Stimulated activated CD8-positive, alpha-beta memory T cell treated with anti-CD3 and anti-CD28 coated beads, Interleukin-15, amount 100 ng/mL, for 48 hours (primary cell): ENCODE measurements at regions not wholly inside any gene's neighbourhood (a gene's known extent, or its start where the extent isn't known, plus 50 kb on each side); places are given as distances from the start of the nearest gene placed in this dataset.
"Not testable (repeated sequence)": the region's sequence is repeated elsewhere in the genome, so short reads cannot be mapped to it uniquely, and the experiment has no call there.

Source experiments
- DNase-seq, 2 donors: peaks; one replicate each; pipeline ENCODE4 v3.0.0-alpha.2; 2020; ENCODE audit warnings: low read depth in 2 of 2

DNA sequence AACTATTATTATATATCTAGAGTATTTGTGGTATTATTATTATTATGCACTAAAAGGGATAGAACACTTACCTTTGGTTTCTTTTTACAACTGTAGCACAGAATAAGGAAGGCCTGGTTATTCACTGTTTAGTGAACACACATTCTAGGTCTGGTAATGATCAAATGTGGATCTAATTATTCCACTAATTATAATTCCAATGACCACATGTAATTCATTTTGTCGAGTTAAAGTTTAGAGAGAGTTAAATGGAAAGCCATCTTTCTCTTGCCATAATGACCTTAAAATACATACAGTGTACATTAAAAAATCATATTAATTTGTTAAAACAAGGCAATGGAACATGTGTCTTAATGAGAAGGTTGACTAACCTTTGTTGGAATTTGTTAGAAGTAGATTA is 147.8 kb downstream of the SEM1 start:
- DNase-seq: no peak

DNA sequence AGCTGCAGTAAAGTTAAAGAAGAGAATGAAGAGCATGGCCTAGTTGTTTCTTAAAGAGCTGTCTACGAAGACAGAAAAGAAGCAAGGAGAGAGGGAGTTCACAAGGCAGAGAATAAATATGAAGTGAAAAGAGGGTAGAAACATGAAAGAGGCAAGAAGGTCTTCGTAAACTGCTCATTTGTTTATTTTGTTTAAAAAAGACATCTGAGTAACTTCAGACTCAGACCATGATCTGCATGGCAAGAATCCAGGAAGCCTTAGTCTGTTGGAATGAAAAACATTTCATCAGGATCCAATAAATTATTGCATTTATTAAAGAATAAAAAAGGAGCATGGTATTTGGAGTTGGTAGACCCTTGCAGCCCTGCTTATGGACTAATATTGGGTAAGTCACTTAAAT is 151.1 kb downstream of the SEM1 start:
- DNase-seq: no peak

DNA sequence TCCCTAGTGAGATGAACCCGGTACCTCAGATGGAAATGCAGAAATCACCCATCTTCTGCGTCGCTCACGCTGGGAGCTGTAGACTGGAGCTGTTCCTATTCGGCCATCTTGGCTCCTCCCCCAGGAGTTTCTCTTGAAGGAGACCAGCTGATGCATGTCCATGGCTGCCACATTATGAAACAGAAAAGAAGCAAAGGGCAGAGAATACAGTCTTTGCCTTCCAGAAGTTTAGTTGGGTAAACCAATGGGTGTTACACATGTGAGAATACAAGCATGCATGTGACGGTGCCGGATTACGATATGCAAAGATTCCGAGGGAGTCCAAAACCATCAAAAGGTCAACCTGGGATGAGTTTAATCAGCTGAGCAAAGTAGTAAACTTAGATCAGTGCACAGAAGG is 151.6 kb downstream of the SEM1 start:
- no peak for DNase-seq

DNA sequence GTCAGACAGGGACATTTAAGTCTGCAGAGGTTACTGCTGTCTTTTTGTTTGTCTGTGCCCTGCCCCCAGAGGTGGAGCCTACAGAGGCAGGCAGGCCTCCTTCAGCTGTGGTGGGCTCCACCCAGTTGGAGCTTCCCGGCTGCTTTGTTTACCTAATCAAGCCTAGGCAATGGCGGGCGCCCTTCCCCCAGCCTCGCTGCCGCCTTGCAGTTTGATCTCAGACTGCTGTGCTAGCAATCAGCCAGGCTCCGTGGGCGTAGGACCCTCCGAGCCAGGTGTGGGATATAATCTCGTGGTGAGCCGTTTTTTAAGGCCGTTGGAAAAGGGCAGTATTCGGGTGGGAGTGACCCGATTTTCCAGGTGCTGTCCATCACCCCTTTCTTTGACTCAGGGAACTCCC is 152.0 kb downstream of the SEM1 start:
- DNase-seq: not testable (repeated sequence)

DNA sequence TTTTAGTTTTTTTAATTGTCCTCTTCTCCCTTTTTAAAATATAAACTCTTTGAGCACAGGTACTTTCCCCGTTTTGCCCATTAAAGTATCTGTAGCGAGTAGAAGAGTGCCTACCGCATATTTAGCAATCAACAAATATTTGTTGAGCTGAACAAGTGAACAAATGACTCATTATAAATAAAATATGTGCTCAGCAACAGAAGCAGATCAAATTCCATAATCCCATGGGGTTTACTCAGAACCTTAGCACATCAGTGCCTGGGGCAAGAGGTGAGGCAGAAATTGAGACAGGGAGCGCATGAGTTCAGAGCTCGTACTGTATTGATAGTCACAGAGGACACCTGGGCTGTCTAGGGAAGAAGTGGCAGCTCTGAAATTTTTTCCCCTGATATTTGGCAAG is 161.0 kb downstream of the SEM1 start:
- DNase-seq: no peak

DNA sequence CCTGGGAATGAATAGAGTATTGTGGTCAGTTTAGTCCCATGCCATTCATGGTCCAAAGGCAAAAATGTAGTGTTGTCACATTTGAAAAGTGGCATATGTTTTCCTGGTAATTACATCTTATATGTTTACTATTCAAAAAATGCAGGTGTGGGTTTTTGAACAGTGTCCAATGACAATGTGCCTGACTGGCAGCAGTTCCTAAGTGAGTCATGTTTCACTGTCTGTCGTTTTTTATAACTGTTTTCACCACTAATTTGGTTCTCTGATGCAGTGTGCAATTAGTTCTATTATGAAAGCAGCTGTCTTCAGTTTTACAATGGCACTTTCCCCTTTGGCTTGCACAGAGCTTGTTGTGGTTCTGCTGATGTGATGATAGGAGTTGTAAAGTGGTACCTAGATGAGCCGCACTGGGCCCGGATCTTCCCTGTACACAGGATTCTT is 162.3 kb downstream of the SEM1 start:
- DNase-seq: no peak

DNA sequence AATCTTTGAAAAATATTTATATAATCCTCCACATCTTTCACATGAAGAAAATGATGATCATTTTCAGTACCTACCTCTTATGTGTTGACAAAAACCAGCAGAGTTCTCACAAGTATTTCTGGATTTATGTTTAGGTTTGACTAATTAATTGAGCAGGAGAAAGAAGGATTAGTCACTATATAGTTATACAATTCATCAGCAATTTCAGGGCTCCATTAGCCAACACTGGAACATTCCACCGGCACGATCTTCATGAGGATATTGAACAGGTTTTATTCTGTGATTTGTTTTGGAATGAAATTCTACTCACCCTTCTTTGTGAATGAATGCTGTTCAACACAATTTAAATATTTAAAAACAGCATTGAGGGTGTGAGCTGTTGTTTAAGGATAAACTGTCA is 163.2 kb downstream of the SEM1 start:
- no peak for DNase-seq

DNA sequence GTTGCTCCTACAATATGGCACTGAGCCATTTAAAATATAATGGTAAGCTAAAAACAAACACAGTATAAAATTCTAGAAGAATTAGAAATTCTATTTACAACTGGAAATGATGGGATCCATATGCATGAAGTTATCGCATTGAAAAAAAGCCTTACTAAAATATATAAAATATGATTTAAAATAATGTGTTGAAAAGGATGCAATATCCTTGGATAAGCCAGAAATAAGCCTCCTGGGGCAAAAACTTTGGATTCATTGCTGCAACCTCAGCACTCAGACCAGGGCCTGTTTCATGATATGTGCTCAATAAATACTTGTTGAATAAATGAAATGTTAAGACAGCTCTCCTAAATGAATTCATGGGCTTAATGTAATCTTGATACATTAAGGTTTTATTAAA is 170.2 kb downstream of the SEM1 start:
- no peak for DNase-seq

DNA sequence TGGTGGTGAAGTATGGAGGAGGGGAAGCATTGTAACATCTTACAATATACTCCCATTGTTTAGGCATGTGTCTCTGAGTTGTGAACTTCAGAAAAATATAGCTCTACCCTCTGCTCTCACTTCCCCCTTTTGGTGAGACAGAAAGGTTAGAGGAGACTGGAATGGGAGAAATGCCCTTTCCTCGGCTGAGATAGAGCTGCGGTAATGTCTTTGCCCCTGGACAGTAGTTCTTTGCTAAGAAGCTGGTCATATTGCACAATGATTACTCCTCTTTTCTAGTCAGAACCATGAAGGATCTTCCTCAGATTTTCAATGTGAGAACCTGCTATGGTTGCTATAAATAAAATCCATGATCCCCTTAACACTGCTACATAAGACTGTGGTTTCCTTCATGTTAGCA is 171.0 kb downstream of the SEM1 start:
- no peak for DNase-seq

DNA sequence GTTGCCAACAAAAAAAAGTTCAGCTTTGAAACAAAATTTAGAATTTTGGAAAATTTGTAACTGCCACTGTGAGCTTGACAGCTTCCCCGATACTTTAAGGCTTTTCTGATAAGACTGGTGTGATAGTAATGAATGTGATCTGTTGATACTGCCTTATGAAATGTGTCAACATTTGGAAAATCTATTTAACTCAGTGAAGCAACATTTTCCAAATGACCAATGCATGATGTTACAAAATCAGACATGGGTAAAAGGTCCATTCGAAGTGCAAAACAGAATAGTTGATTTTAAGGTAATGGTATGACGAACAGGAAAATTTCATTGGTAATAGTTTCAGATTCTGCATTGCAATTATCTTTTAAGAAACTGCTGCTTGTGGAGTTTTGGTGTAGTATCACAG is 175.4 kb downstream of the SEM1 start:
- DNase-seq: no peak

DNA sequence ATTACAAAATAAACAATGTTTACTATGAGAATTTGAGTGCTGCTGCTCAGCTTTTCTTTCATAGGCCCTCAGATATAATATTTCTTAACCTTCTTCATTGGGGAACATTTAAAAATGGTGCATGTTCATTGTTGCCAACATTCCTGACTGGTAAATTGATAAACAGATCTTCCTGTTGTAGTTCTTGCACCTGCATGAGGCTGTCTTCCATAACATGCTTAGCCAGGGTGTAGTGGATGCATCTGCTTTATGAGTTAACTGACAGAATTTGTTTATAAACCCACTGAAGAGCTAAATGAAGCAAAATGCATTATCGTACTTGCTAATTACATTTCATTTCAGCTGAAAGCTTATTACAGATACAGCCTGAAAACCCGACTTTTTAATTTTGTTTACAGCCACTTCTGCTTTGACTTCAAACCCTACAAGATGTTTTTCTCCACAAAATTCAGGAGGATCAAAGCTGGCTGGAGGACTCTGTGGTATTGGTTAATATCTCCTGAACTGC is 177.2 kb downstream of the SEM1 start:
- no peak for DNase-seq

DNA sequence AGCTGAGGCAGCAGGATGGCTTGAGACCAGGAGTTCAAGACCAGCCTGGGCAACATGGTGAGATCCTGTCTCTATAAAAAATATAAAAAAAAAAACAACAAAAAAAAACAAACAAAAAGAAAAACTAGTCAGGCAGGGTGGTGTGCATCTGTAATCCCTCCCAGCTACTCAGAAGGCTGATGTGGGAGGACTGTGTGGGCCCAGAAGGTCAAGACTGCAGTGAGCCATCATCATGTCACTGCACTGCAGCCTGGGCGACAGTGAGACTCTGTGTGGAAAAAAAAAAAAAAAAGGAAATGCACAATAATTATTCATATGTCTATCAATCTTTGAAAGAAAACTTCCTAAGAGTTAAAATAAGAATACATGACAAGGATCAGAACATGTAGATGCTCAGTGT is 178.3 kb downstream of the SEM1 start:
- DNase-seq: no peak

DNA sequence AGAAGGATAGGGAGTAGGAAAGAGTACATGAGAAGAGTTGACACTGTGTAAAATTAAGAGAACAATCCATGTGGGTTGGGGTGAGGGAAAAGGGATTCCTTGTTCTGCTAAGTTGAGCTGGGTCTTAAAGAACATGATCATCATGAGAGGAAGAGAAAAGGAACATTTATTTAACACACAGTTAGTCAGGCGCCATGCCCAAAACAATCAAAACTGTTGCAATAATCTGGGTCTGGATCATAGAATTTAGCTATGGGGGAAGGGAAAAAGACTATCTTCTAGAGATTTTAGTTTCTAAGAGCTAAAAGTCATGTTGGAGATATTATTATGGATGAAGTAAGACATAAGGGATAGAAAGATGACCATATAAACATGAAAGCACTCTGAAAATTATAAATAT is 178.9 kb downstream of the SEM1 start:
- DNase-seq: no peak

DNA sequence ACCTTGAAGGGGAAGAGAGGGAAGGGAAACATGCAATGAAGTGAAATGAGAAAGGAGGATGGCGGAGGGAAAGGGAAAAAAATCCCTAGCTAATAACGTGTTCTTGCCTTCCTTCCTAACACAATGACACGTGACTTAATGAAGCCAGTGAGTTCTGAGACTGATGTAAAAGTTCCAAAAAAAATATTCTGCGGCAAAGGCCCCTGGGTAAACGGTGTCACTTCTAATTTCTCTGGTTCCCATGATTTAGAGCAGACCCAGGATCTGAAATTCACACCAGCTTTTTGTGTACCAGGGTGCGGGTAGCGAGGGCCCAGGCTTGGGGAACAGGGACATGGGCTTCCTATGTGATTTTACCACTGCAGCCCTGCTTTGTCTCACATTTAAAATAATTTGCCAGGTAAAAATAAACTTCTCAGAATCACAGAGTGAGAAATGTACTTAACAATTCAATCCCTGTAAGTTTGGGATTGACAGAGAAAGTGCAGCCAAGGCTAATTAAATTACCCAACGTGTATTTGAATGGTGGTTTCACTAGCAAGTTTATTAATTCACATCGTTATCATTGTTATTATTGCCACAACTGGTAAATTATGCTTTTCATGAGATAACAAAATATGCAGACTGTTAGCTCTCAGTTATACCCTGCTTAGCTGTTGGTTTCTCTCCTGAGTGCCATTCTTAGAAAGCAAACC is 182.4 kb downstream of the SEM1 start:
- DNase-seq: no peak

DNA sequence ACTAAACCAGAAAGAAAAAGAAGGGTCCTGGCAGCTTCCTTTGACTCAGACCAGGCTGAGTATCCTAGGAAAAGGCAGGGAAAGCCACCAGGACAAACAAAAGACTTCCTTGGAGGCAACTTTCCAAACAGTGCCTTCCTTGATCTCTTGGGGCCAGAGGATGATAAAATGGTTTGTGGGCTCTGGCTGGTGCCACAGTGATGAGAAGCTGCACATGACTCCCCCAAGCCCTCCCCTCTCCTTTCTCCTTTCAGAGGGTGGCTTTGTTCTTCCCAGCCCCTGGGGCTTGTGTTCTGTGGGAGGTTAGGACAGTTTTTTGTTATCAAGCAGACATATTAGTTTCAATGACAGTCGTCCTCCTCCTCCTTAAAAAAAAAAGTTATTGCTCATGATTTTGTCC is 183.2 kb downstream of the SEM1 start:
- no peak for DNase-seq

DNA sequence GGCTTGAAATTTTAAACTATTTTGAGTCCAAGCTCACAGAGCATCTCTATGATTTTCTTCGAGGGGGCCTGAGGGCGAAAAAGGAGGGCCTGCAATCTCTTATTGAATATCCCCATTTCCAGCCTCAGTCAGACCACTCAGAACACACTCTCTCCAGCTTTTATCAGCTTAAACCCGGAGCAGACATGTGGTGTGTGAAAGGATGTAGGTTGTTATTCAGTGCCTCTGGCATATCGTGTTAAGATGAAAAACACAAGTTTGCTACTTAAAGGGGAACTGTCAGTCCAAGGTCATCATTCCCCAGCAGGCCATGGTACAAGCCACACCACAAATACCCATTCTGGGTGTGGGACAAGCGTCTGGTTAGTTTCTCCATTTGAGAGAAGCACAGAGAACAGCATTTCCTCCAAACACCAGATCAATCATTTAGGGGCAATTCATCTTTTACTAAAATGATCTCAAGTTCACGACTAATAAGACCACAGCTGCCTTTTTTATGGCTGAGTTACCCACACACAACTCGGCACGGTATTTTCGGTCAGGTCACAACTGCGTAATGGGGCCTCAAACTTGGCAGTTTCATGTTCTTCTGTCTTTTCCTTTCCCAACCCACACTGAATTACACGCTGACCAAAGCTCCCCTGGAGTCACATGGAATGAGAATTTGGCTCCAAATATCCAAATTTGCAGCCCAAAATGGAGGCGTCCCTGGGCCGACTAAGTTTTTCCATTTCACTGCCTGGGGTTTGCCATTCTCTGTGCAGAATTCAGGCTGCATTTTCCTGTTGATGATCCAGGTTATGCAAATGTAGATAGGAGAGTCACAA is 188.4 kb downstream of the SEM1 start:
- DNase-seq: no peak

DNA sequence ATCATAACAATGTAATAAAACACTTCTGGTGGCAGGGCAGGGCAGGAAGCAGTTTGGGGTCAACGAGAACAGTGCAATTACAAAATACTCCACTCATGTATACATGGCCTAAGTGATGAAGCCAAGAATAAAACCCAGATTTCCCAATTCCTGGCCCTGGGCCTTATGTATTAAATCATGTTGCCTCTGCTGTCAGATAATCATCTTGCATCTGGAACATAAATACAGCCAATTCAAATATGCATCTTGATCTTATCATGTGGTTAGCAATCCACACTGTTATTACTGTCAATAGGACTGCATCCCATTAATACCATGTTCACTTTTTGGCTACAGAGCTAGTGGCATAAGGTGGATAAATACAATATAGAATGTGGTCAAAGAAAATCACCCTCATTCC is 186.5 kb upstream of the SLC25A13 start:
- no peak for DNase-seq

DNA sequence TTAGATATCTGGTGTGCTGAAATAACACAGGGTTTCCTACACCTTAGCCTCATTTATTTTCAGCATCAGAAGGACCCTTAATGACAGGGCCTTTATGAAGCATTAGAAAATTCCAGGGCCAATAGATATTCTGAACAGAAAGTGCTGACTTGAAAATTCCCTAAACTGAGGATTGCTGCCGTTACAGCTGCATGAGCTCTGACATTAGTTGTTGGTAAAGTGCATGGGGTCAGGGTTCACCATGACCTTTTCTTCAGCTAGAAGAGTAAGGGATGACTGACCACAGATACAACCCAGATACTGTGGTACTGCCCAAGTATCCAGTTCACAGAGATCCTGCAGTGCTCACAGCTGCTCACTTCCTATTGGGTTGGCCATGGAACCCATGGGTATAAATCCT is 181.7 kb upstream of the SLC25A13 start:
- DNase-seq: no peak

DNA sequence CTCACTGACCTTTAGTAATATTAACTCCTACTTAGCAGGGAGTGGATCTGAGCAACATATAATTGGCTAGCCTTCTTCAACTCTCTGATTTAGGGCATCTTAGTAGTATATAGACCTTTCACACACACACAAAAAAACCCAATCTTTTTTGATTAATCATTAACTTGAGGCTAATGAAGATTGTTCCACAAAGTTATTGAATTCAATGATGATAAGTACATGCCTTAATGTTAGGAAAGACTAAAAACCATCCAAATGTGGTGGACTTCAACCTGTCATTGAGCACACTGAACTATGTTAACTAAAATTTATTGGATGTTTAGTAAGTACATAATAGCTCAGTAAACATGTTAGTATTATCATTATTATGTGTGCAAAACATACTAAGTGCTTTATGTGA is 179.4 kb upstream of the SLC25A13 start:
- no peak for DNase-seq

DNA sequence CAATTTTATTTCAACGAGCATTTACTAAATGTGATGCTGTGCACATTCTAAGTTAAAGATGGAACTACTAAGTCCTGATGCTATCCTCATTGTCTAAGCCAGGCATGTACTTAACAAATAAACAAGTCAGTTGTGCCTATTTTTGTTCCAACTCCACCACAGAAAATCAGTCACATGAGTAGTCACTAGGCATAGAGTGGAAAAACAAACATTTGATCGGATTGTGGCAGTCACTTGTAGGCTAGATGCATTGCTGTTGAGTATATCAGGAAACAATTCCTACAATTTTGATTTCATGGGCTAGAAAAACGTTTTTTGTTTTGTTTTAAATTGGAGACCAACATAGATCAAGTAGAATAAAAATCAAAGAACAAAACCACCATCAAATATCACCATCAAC is 177.6 kb upstream of the SLC25A13 start:
- DNase-seq: no peak

DNA sequence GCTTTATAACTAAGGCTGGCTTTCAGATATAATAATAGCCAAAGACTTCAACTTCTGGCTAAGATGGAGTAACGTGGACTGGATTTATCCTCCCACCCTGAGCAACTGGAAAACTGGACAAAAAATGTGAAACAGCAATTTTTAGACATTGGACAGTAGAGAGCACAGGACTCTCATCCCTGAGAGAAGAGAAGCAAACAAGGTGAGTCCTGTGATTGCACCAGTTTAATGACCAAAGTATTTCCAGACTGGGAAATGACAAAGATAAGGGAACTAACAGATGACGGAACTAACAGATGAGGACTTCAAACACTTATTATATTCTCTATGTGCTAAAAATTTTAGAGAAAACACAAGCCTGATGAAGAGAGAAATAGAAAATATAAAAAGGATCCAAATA is 175.7 kb upstream of the SLC25A13 start:
- no peak for DNase-seq

DNA sequence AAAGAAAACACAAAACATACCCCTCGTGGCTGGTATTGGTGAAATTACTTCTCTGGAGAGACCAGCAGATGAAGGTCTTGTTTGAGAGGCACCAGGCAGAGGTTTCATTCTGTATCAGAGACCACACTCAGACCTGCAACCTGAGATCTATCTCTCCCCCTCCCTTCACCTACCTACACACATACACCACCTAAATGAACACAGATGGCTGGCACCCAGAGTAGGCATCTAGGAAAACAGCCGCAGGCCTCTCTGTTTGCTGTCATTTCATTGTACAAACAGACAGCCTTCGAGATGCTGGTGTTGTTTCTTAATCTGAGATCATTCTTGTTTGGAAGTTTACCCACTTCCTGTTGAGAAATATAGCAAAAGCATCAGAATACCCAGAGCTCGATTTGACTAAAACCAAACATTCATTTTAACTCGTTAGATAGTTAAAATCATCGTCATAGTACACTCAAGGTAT is 173.9 kb upstream of the SLC25A13 start:
- DNase-seq: no peak

DNA sequence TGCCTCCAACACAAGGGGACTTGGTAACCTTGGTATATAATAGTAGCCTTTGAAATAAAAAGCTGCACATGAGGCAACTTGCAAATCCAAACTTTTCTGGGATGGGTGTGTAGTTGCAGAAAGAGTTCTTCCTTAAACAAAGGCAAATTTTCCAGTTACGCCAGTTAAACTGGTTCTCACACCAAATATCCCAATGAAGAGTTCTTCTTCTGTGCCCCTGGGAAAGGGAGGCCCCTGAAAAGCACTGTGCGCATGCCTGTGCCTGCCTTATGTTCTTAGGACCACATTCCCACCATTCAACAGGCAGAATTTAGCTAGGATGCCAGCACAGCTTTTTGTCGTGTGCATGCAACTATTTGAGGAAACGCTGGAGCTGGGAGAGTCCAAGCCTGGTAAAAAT is 164.8 kb upstream of the SLC25A13 start:
- no peak for DNase-seq
